Sigmoid colon (tissue), 6 donors: ENCODE measurements at regions not wholly inside any gene's neighbourhood (a gene's known extent, or its start where the extent isn't known, plus 50 kb on each side); places are given as distances from the start of the nearest gene placed in this dataset.
A peak's percentile ranks its signal among the peaks of the same experiment; 100 is the strongest.

ENCODE experiments used
- DNase-seq: peaks from one replicate; pipeline ENCODE4 v3.0.0-alpha.2; 2019
- H3K27ac ChIP-seq, 4 donors: fragments of 200-600 bp; sonication (generic); one replicate each; pipeline ENCODE4 v1.5.1; 2016 to 2019; ENCODE audit warnings: mild to moderate bottlenecking in 1 of 4
- H3K27me3 ChIP-seq, 3 donors: fragments of 200-600 bp; sonication (generic); one replicate each; pipeline ENCODE4 v1.5.1; 2019; ENCODE audit warnings: mild to moderate bottlenecking in 1 of 3
- H3K36me3 ChIP-seq, 4 donors: fragments of 200-600 bp; sonication (generic); one replicate each; pipeline ENCODE4 v1.5.1; 2016 to 2019
- H3K4me1 ChIP-seq, 4 donors: fragments of 200-600 bp; sonication (generic); one replicate each; pipeline ENCODE4 v1.5.1; 2017 to 2019
- H3K4me3 ChIP-seq, 4 donors: fragments of 200-600 bp; sonication (generic); one replicate each; pipeline ENCODE4 v1.5.1; 2017 to 2019; ENCODE audit warnings: mild to moderate bottlenecking in 2 of 4, moderate library complexity in 1 of 4
- H3K9me3 ChIP-seq, 4 donors: fragments of 200-600 bp in 3 of 4; sonication (generic) in 3 of 4; one replicate each; pipeline versions ENCODE4 v1.5.1 to v1.6.1; 2013 to 2019
- EP300 ChIP-seq, 4 donors: sonication (generic); formaldehyde crosslinking; IDR thresholded peaks; one replicate each; pipeline ENCODE4 v1.6.1; 2017; ENCODE audit warnings: antibody characterized with exemption in 4 of 4
- POLR2A ChIP-seq, 2 donors: fragments of 450-650 bp; IDR thresholded peaks; one replicate each; pipeline ENCODE4 v1.6.1; 2016; ENCODE audit warnings: antibody characterized with exemption in 2 of 2, mild to moderate bottlenecking in 2 of 2, moderate library complexity in 2 of 2
- POLR2AphosphoS5 ChIP-seq, 4 donors: sonication (generic); formaldehyde crosslinking; IDR thresholded peaks; one replicate each; pipeline ENCODE4 v1.6.1; 2017; ENCODE audit warnings: antibody characterized with exemption in 4 of 4
- WGBS, 2 donors: extraction: QIAGEN DNeasy Blood & Tissue Kit; methylation state at CpG; one replicate each; pipeline ENCODE4 v1.1.7; 2013; 5-methylcytosine and 5-hydroxymethylcytosine counted together
- intact Hi-C: fragments of 100-400 bp; cut with DNase I; formaldehyde crosslinking; loops from one replicate; pipeline ENCODE4 v1.15.1; 2023
- TF ChIP-seq, protein P1 (sequence below), 4 experiments: fragments of 450-650 bp in 3 of 4; fragments of 200-600 bp in 1 of 4; IDR thresholded peaks; one replicate each; pipeline ENCODE4 v1.5.1; 2016 to 2019; ENCODE audit warnings: antibody characterized with exemption in 4 of 4, mild to moderate bottlenecking in 3 of 4, moderate library complexity in 2 of 4
- donor health status: healthy with polysubstance abuse.
- donor health status: healthy.

DNA sequence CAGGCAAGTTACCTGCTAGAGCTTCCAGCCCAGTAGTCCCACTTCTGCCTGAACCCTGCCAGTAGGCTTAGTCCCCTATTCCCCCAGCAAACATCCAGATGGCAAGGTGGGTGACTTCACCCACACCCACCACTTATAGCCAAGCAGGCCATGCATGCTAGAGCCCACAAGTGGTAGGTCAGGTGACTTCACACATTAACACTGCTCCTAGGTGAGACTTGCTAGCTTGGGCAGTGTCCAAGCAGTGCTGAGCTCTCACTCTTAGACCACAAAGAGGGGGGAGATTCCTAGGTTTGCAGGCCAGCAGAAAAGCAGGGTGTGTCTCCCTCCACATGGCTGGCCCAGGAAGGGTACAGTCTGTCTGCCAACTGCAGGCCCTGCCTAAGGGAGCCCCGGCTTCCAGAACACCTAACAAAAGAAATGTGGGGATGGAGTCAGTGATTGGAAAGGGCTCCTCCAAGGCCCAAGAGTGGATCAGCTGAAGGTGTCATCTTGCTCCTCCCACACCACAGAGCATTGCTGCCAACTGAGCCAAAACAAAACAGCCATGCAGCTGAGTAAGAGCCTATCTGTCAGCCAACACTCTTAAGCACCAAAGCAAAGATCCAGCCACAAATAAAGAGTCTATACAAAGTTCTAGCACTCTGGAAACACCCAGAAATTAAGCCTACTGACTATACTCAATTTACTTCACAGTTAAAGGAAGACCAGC lies 158.1 kb upstream of the USP38 start:
- 91 to 96% methylated on average over 1 of the region's 1 CpG for whole genome bisulfite sequencing, 2 donors
- Histone ChIP-seq H3K27me3 (no peaks in the 10 kb centered on the region), H3K27ac (no peak overlapping the region), H3K4me3 (no peak overlapping the region), H3K4me1 (peaks cover 0 to 5% (median 2%) of the 10 kb centered on the region in 4 donors), H3K36me3 (no peaks in the 10 kb centered on the region), H3K9me3 (no peaks in the 10 kb centered on the region)
- intact Hi-C loops, result loop anchor here (5.0 kb wide), 2 partner anchors 179 to 674 kb away; partner anchors contain the start of gene INPP4B
- TF ChIP-seq POLR2AphosphoS5 (IDR thresholded peaks at IDR 0.05) (no peak), EP300 (IDR thresholded peaks at IDR 0.05) (no peak), POLR2A (IDR thresholded peaks at IDR 0.05) (no peak)
- TF ChIP-seq, protein P1, sequence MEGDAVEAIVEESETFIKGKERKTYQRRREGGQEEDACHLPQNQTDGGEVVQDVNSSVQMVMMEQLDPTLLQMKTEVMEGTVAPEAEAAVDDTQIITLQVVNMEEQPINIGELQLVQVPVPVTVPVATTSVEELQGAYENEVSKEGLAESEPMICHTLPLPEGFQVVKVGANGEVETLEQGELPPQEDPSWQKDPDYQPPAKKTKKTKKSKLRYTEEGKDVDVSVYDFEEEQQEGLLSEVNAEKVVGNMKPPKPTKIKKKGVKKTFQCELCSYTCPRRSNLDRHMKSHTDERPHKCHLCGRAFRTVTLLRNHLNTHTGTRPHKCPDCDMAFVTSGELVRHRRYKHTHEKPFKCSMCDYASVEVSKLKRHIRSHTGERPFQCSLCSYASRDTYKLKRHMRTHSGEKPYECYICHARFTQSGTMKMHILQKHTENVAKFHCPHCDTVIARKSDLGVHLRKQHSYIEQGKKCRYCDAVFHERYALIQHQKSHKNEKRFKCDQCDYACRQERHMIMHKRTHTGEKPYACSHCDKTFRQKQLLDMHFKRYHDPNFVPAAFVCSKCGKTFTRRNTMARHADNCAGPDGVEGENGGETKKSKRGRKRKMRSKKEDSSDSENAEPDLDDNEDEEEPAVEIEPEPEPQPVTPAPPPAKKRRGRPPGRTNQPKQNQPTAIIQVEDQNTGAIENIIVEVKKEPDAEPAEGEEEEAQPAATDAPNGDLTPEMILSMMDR (IDR thresholded peaks at IDR 0.05), result no peak
- no peak for DNase-seq

DNA sequence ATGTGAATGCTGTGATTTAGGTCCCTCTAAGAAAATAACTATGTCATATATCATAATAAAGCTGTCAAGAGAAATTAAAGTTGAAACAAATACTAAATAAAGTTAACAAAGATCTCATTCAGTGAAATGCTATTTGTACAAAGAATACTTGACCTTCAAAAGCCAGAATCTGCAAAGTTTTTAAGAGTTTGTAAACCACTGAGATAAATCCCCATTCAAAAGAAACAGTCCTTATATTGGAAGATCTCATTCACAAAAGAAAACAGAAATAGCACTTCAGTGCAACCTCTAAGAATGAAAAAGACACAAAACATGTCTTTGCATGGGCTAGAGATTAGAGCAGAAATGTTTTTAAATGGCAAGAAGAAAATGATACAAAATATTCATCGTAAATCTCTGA lies 149.1 kb upstream of the USP38 start:
- WGBS, 2 donors, result 89 to 93% methylated on average over 1 of the region's 1 CpG
- Histone ChIP-seq H3K4me1 (no peaks in the 10 kb centered on the region), H3K27me3 (no peaks in the 10 kb centered on the region), H3K36me3 (no peaks in the 10 kb centered on the region), H3K4me3 (no peak overlapping the region), H3K27ac (no peak overlapping the region), H3K9me3 (no peaks in the 10 kb centered on the region)
- no peak for DNase-seq
- intact Hi-C loops, result no loop called here
- TF ChIP-seq POLR2AphosphoS5 (IDR thresholded peaks at IDR 0.05) (no peak), POLR2A (IDR thresholded peaks at IDR 0.05) (no peak), EP300 (IDR thresholded peaks at IDR 0.05) (no peak)
- TF ChIP-seq, protein P1 (IDR thresholded peaks at IDR 0.05), result no peak

DNA sequence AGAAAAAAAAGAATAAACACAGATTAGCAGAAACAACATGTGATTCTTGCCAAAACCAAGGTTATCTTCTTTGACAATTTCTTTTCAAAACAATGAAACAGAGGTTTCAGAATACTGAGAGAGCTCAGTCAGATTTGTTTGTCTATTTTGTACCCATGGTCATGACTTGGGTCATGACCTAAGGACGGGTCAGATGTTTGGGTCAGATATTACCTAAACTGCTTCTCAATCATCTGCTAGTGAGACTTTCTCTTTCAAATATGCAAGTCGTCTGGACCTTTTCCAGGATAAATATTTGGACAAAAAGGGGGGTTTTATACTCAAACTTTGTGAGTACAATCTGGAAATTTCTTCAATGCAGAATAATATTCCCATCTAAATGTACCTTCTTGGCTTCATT lies 148.3 kb upstream of the USP38 start:
- Histone ChIP-seq H3K27ac (no peak overlapping the region), H3K9me3 (no peaks in the 10 kb centered on the region), H3K27me3 (no peaks in the 10 kb centered on the region), H3K36me3 (no peaks in the 10 kb centered on the region), H3K4me3 (no peak overlapping the region), H3K4me1 (no peaks in the 10 kb centered on the region)
- no peak for DNase-seq
- WGBS, 2 donors, result 51 to 67% methylated on average over 2 of the region's 2 CpGs
- TF ChIP-seq POLR2AphosphoS5 (IDR thresholded peaks at IDR 0.05), result no peak
- TF ChIP-seq, protein P1 (IDR thresholded peaks at IDR 0.05), result no peak
- TF ChIP-seq EP300 (IDR thresholded peaks at IDR 0.05), result no peak
- TF ChIP-seq POLR2A (IDR thresholded peaks at IDR 0.05), result no peak
- intact Hi-C loops, result no loop called here

DNA sequence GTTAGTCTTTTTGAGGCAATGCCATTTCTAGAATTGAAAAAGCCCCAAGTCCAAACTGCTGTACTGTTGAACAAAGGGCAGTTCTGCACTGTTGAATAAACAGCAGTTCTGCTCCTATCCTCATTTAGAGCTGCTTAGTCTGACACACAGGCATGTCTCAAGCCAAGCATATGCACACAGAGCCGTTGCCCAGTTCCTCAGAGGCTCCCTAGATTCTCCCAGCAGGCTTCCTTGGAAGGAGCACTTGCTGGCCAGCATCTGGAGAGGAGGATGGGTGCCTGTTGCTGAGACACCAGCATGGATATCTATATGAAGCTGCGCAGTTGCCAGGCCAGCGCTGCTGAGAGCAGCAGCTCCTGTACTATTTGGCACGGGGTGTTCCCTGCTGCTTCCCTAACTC lies 138.3 kb upstream of the USP38 start:
- Histone ChIP-seq H3K27ac (peak overlapping the region; percentile 13 to 54 (median 35)), H3K36me3 (no peaks in the 10 kb centered on the region), H3K4me3 (no peak overlapping the region), H3K9me3 (no peaks in the 10 kb centered on the region), H3K27me3 (no peaks in the 10 kb centered on the region), H3K4me1 (peaks cover 0 to 16% (median 13%) of the 10 kb centered on the region in 4 donors)
- DNase-seq, result no peak
- TF ChIP-seq POLR2A (IDR thresholded peaks at IDR 0.05) (no peak), POLR2AphosphoS5 (IDR thresholded peaks at IDR 0.05) (no peak), EP300 (IDR thresholded peaks at IDR 0.05) (no peak)
- TF ChIP-seq, protein P1 (IDR thresholded peaks at IDR 0.05), result no peak
- 84 to 85% methylated on average over 4 of the region's 4 CpGs for WGBS, 2 donors
- intact Hi-C loops, result no loop called here

DNA sequence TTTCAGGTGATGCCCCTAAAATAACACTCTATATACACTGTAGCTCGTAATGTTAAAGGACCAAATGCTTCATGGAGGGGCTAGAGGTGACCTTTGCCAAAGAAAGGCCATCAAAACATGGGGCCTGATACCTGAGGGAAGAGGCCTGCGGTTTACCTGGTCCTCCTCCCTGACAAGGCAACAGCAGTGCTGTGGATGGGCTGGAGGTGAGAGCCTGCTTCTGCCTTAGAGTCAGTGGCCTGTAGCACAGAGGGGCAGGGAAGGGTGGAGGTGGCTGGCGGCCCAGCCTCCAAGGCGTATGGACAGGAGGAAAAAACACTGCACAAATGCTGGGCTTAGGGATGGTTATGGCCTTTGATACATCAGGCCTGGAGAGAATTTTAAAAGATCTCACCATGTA lies 137.8 kb upstream of the USP38 start:
- no peak for DNase-seq
- Histone ChIP-seq H3K4me3 (no peak overlapping the region), H3K4me1 (peaks cover 0 to 16% (median 13%) of the 10 kb centered on the region in 4 donors), H3K27ac (peak overlapping the region; percentile 13 to 54 (median 35)), H3K9me3 (no peaks in the 10 kb centered on the region), H3K36me3 (no peaks in the 10 kb centered on the region), H3K27me3 (no peaks in the 10 kb centered on the region)
- WGBS, 2 donors, result 91 to 94% methylated on average over 4 of the region's 4 CpGs
- no peak for TF ChIP-seq POLR2AphosphoS5 (IDR thresholded peaks at IDR 0.05)
- TF ChIP-seq, protein P1 (IDR thresholded peaks at IDR 0.05), result no peak
- intact Hi-C loops, result no loop called here
